ENCODE measurements at regions not wholly inside any gene's neighbourhood (a gene's known extent, or its start where the extent isn't known, plus 50 kb on each side); places are given as distances from the start of the nearest gene placed in this dataset.

- no peak for DNase-seq (ENCODE audit: low read depth)
These were observed 54.5 kb upstream of the FAM78B start for GRCh38 chr1:166221316-166221715.

GRCh38 chr1:166233750-166234366, 67.1 kb upstream of the FAM78B start:
- DNase-seq (ENCODE audit: low read depth), result no peak

DNA sequence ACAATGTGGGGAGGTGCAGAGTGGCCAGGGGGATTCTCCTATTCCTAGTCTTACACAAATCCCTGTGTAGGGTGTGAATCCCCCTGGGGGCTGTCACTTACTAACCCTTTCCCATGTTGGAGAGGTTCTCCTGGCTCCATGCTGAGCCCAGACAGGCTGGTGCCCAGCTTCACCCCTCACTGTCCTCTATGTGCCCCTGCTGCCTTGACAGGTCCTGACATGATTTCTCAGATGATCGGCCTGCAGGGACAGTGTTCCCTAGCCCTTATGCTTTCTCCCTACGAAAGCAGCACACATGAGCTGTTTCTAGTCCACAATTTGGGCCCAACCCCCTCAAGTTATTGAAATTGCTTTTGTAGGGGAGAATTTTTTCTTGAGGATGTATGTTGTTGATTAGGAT, 68.9 kb upstream of the FAM78B start:
- no peak for DNase-seq (ENCODE audit: low read depth)

- DNase-seq (ENCODE audit: low read depth), result no peak
These were observed 70.9 kb upstream of the FAM78B start for GRCh38 chr1:166237675-166238074.

- no peak for DNase-seq (ENCODE audit: low read depth)
These were observed 86.4 kb upstream of the FAM78B start for GRCh38 chr1:166253076-166253779.

GRCh38 chr1:166258017-166258416, 91.2 kb upstream of the FAM78B start:
- no peak for DNase-seq (ENCODE audit: low read depth)

GRCh38 chr1:166261511-166261910, 94.7 kb upstream of the FAM78B start:
- no peak for DNase-seq (ENCODE audit: low read depth)

DNA sequence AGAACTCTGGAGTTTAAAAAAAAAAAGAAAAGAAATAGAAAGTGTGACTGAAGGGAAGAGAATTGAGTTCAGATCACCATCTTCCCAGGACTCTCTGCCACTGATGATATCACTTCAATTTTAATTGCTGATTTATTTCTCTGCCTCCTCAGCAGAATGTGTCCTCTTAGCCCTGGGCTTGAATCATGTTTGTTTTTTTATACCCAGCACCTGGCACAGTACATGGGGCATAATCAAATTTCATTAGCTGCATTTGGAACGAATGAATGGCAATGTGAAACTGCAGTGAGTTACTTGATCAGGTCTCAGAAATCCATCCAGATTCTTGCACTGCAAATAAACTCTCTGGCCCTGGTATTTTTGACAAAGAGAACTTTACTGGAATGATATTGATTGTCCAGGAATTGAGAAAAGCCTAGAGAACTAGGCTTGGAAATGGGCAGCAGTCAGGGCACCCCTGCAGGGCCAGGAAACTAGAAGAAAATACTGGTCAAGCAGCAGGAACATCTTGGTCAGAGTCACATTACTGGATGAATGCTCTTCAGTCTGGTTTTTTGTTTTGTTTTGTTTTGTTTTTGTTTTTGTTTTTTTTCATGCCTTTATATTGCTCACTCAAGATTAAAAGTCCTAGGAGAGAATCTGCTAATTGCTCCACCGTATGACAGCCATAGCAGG, 103.8 kb upstream of the FAM78B start:
- DNase-seq (ENCODE audit: low read depth), result no peak

DNA sequence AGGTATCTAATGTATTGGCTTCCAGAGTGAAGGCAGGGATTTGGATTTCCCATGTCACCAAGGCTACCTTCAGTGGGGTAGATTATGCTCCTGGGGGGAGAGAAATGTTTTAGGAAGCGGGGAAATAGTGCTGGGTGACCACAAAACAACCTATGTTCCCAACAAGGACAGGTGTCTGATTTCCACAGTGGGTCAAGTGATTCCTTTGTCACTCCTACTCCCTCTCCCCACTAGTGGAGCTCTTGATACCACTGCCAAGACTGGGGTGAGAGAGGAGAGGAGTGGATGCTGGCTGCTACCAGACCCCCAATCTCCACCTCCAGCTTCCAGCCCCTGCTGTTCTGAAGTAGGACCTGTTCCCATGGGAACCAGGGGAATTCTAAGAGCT, 104.3 kb upstream of the FAM78B start:
- no peak for DNase-seq (ENCODE audit: low read depth)

- no peak for DNase-seq (ENCODE audit: low read depth)
These were observed 105.4 kb upstream of the FAM78B start for GRCh38 chr1:166272155-166272554.

- no peak for DNase-seq (ENCODE audit: low read depth)
These were observed 106.0 kb upstream of the FAM78B start for GRCh38 chr1:166272851-166273250.

DNA sequence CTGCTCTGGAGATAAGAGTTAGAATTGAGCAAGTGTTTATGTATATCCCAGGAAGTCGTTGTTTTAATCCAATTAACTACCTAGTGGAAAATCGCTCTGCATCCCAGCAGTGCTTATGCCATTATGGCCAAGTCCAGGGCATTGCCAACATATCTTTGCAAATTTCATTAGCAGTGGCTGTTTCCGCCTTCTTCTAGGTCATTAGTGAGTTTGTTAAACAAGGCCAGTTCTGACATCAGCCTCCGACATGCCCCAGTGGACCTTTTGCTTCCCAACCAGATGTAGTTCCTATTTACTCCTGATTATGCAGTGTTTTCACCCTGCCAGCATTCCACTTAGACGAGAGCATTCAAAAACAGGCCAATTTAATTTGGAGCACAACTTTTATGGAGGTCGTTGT, 106.8 kb upstream of the FAM78B start:
- no peak for DNase-seq (ENCODE audit: low read depth)

DNA sequence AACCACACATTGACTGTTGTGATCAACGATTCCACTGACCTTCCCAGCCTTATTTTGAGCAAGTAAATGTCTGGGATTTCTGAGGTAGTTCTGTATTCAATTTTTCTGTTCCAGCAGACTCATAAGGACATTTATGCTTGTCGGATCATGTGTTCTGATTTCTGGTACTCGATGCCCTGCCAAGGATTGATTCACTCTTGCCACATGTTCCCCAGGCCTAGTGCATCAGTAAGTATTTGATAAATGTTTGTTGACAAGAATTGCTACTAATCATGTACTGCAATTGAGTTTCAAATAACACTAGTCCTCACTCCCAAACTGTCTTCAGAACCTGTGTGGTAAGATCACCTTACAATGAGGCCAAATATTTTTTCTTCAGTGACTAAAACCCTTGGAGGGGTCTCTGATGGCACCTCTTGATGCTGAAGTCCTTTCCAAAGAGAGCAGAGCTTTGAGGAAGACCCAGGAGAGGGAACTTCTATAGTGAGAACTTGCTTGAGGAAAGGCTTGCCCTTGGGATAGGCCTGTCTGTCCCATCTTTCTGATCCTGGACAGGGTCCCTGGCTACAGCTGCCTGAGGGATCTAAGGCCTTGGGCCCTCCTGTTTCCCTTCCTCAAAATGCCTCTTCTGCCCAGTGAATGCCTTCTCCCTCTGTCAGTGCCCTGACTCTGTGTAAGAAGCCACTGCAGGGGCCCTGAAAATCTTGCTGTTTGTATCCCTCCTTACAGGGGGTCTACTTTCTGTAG, 115.8 kb upstream of the FAM78B start:
- no peak for DNase-seq (ENCODE audit: low read depth)

DNA sequence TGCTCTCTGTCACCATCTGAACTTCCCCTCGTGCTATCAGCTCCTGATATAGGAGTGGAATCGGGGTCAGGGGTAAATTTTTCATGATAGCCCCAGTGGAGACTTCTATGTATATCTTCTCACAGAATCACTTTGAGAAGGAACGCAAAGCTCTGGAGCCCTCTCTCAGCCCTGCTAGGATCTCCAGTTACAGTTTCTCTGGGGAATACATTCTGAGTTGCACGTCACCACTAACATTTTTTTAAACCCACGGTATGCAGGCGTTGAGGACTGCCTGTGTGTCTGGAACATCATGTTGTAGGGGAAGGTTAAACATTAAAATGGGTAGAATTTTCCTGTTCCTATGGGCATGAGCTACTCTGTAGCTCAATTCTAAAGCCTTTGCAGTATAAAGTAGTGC, 116.4 kb upstream of the FAM78B start:
- no peak for DNase-seq (ENCODE audit: low read depth)

GRCh38 chr1:166283600-166283999, 116.8 kb upstream of the FAM78B start:
- DNase-seq (ENCODE audit: low read depth), result no peak

- DNase-seq (ENCODE audit: low read depth), result no peak
These were observed 122.7 kb upstream of the FAM78B start for GRCh38 chr1:166289309-166290050.

- no peak for DNase-seq (ENCODE audit: low read depth)
These were observed 128.9 kb upstream of the FAM78B start for GRCh38 chr1:166295656-166296055.

DNA sequence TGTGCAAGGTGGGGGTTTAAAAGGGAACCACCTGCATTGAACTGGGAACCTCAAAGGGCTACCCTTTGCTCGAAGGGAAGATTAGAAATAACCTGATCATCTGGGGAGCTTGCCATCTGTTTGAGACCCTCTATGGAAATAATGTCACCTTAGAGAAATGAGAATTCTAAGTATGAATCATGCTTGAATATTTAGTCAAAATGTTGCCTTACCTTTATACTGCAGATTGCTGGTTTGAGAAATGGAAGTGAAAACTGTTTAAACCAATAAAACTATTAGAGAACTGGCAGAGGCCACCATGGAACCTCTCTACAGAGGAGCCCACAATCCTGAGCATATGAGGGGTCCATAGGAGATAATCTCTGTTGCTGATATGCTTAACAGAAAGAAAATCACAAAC, 131.2 kb upstream of the FAM78B start:
- DNase-seq (ENCODE audit: low read depth), result no peak

GRCh38 chr1:166300767-166301166, 134.0 kb upstream of the FAM78B start:
- DNase-seq (ENCODE audit: low read depth), result no peak

DNA sequence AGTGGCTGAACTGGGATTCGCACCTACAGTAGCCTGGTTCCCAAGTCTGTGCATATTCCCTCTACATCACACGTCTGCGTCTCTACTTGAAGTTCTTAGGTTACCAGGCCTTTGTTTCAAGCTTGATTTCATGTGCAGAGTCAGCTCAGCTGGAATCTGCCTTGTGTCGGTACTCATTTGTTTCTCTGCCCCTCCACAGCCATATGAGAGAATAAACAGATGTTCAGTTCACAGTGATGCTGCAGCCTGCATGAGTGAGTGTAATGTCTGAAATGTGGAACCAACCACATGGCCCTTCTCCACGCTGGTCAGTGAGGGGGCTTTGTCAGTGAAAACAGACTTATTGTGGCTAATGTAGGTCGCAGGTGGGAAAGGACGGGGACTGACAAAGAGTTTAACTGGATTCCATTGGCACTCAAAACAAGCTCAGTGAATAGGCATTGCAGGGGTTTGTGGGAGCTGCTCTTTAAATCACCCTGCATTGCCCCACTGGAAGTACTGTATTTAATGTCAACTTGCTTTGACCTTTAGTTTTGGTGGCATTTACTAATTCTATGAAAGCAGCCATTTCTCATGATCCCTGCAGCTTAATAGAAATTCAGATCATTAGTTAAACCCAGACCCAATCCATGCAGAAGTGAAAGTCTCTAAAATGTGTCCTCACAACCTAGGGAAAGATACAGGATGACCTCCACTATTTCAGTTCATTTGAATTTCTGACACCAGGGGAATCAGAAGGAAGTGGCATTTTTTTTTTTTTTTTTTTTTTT, 136.4 kb upstream of the FAM78B start:
- no peak for DNase-seq (ENCODE audit: low read depth)

GRCh38 chr1:166304131-166304530, 137.3 kb upstream of the FAM78B start:
- DNase-seq (ENCODE audit: low read depth), result no peak

Data from activated T-helper 9 cell treated with anti-CD3 and anti-CD28 coated beads, Interleukin-2, amount 50 U/mL, for 16 hours (primary cell).